K562 (cell line): ENCODE measurements at regions not wholly inside any gene's neighbourhood (a gene's known extent, or its start where the extent isn't known, plus 50 kb on each side); places are given as distances from the start of the nearest gene placed in this dataset.

ENCODE experiments used
- ARID1B ChIP-seq: fragments of 450-650 bp; IDR thresholded peaks from 2 replicates; pipeline ENCODE4 v1.6.1; 2016; ENCODE audit warnings: antibody characterized with exemption, mild to moderate bottlenecking, inconsistent platforms
- BDP1 ChIP-seq: IDR thresholded peaks from 3 replicates; pipeline ENCODE4 v1.6.1; 2011; ENCODE audit not compliant: insufficient read length, insufficient read depth
- HDAC3 ChIP-seq: fragments of 450-650 bp; IDR thresholded peaks from 2 replicates; pipeline ENCODE4 v1.6.1; 2018; ENCODE audit warnings: borderline replicate concordance, mild to moderate bottlenecking, moderate library complexity; ENCODE audit not compliant: partially characterized antibody
- KLF13 ChIP-seq: fragments of 450-650 bp; IDR thresholded peaks from 2 replicates; pipeline ENCODE4 v1.6.1; 2016; ENCODE audit warnings: missing genetic modification characterization, low read depth, mild to moderate bottlenecking, missing compliant biosample characterization, moderate library complexity, borderline replicate concordance
- MAFG ChIP-seq: fragments of 450-650 bp; conservative IDR thresholded peaks from 2 replicates; pipeline ENCODE4 v1.6.1; 2016; ENCODE audit warnings: missing genetic modification characterization, missing compliant biosample characterization
- NFATC3 ChIP-seq: fragments of 450-650 bp; IDR thresholded peaks from 2 replicates; pipeline ENCODE4 v1.6.1; 2017; ENCODE audit warnings: mild to moderate bottlenecking
- NFRKB ChIP-seq: fragments of 450-650 bp; IDR thresholded peaks from 2 replicates; pipeline ENCODE4 v1.6.1; 2016; ENCODE audit warnings: low read depth
- PHB2 ChIP-seq: fragments of 450-650 bp; IDR thresholded peaks from 2 replicates; pipeline ENCODE4 v1.6.1; 2017; ENCODE audit warnings: low read depth
- PML ChIP-seq: IDR thresholded peaks from 2 replicates; pipeline ENCODE4 v1.6.1; 2012; ENCODE audit warnings: low read length, inconsistent platforms
- TAF7 ChIP-seq: fragments of 450-650 bp; IDR thresholded peaks from 2 replicates; pipeline ENCODE4 v1.6.1; 2016; ENCODE audit warnings: missing genetic modification characterization, missing compliant biosample characterization
- TCF7L2 ChIP-seq: fragments of 150-350 bp; IDR thresholded peaks from 2 replicates; pipeline ENCODE4 v1.6.1; 2016; ENCODE audit warnings: low read depth, mild to moderate bottlenecking, low read length, moderate library complexity
- ZBED1 ChIP-seq: IDR thresholded peaks from 2 replicates; pipeline ENCODE4 v1.6.1; 2014
- ZNF444 ChIP-seq: fragments of 250-450 bp; sonication (Bioruptor Pico); IDR thresholded peaks from 2 replicates; pipeline ENCODE4 v1.4.0; 2020; ENCODE audit warnings: mild to moderate bottlenecking, moderate library complexity
- TF ChIP-seq, protein P1 (sequence below), 2 experiments: fragments of 450-650 bp in 1 of 2; sonication (generic) in 1 of 2; formaldehyde crosslinking in 1 of 2; IDR thresholded peaks; 2 replicates each; pipeline versions ENCODE4 v1.7.1 to v1.9.0; 2016 to 2022; ENCODE audit warnings: inconsistent platforms in 1 of 2, mild to moderate bottlenecking in 1 of 2, missing genetic modification reagents in 1 of 2
- TF ChIP-seq, protein P2 (sequence below): fragments of 450-650 bp; IDR thresholded peaks from 2 replicates; pipeline ENCODE4 v1.6.1; 2014; ENCODE audit warnings: low read depth, mild to moderate bottlenecking, moderate library complexity, borderline replicate concordance
- TF ChIP-seq, protein P3 (sequence below): fragments of 450-650 bp; IDR thresholded peaks from 2 replicates; pipeline ENCODE4 v1.6.1; 2016; ENCODE audit warnings: mild to moderate bottlenecking

DNA sequence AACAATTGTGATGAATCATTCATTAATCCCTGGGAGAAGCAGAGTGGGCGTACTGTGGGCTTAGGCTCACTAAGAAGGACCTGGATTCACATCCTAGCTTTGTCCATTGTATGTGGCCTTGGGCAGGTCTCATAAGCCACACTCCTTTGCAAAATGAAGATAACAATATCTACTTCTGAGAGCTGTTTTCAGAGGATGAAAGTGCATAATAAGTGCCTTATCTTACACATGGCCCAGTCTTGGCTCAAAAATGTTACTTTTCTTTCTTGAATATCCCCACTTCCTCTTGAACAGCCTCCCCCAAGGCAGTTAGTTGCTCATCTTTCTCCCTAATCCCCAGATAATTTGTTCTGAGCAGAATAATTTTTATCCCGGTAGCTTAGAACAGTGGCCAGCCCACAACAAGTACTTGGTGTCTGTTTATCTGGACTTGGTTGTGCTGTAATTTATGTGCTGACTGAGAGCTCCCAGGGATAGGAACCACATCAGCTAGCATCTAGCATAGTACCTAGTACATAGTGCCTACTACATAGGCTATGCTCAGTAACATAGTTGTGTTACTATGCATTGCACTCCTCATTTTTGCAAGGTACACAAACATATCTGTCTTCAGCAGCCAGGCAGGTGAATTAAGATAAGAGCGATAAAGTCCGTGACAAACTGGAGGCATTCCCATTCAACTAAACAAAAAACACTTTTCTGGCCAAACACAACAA, 61.7 kb upstream of the NUDT4 start (continued):
- no peak for TF ChIP-seq BDP1
- TF ChIP-seq MAFG (tag), result peak; percentile 68
- TF ChIP-seq NFRKB, result 0 out of 2 replicates have a peak, but pooled peaks have one; percentile 15
- no peak for TF ChIP-seq ZNF444
- TF ChIP-seq, protein P1, sequence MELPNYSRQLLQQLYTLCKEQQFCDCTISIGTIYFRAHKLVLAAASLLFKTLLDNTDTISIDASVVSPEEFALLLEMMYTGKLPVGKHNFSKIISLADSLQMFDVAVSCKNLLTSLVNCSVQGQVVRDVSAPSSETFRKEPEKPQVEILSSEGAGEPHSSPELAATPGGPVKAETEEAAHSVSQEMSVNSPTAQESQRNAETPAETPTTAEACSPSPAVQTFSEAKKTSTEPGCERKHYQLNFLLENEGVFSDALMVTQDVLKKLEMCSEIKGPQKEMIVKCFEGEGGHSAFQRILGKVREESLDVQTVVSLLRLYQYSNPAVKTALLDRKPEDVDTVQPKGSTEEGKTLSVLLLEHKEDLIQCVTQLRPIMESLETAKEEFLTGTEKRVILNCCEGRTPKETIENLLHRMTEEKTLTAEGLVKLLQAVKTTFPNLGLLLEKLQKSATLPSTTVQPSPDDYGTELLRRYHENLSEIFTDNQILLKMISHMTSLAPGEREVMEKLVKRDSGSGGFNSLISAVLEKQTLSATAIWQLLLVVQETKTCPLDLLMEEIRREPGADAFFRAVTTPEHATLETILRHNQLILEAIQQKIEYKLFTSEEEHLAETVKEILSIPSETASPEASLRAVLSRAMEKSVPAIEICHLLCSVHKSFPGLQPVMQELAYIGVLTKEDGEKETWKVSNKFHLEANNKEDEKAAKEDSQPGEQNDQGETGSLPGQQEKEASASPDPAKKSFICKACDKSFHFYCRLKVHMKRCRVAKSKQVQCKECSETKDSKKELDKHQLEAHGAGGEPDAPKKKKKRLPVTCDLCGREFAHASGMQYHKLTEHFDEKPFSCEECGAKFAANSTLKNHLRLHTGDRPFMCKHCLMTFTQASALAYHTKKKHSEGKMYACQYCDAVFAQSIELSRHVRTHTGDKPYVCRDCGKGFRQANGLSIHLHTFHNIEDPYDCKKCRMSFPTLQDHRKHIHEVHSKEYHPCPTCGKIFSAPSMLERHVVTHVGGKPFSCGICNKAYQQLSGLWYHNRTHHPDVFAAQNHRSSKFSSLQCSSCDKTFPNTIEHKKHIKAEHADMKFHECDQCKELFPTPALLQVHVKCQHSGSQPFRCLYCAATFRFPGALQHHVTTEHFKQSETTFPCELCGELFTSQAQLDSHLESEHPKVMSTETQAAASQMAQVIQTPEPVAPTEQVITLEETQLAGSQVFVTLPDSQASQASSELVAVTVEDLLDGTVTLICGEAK (IDR thresholded peaks at IDR 0.05), result no peak
- TF ChIP-seq, protein P1 (CRISPR knock-in tag; IDR thresholded peaks at IDR 0.05), result no peak
- no peak for TF ChIP-seq NFATC3
- TF ChIP-seq ARID1B, result peak; percentile 98
- TF ChIP-seq TAF7, result no peak
- TF ChIP-seq TCF7L2, result no peak
- 0 out of 2 replicates have a peak, but pooled peaks have one; percentile 35 for TF ChIP-seq ZBED1
- TF ChIP-seq, protein P2, sequence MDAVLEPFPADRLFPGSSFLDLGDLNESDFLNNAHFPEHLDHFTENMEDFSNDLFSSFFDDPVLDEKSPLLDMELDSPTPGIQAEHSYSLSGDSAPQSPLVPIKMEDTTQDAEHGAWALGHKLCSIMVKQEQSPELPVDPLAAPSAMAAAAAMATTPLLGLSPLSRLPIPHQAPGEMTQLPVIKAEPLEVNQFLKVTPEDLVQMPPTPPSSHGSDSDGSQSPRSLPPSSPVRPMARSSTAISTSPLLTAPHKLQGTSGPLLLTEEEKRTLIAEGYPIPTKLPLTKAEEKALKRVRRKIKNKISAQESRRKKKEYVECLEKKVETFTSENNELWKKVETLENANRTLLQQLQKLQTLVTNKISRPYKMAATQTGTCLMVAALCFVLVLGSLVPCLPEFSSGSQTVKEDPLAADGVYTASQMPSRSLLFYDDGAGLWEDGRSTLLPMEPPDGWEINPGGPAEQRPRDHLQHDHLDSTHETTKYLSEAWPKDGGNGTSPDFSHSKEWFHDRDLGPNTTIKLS, result peak; percentile 94
- peak; percentile 96 for TF ChIP-seq PML
- TF ChIP-seq KLF13 (tag), result no peak
- peak; percentile 89 for TF ChIP-seq HDAC3
- TF ChIP-seq, protein P3, sequence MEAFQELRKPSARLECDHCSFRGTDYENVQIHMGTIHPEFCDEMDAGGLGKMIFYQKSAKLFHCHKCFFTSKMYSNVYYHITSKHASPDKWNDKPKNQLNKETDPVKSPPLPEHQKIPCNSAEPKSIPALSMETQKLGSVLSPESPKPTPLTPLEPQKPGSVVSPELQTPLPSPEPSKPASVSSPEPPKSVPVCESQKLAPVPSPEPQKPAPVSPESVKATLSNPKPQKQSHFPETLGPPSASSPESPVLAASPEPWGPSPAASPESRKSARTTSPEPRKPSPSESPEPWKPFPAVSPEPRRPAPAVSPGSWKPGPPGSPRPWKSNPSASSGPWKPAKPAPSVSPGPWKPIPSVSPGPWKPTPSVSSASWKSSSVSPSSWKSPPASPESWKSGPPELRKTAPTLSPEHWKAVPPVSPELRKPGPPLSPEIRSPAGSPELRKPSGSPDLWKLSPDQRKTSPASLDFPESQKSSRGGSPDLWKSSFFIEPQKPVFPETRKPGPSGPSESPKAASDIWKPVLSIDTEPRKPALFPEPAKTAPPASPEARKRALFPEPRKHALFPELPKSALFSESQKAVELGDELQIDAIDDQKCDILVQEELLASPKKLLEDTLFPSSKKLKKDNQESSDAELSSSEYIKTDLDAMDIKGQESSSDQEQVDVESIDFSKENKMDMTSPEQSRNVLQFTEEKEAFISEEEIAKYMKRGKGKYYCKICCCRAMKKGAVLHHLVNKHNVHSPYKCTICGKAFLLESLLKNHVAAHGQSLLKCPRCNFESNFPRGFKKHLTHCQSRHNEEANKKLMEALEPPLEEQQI, result peak; percentile 79
- peak; percentile 87 for TF ChIP-seq PHB2
